IPS-18a (cell line): ENCODE measurements at regions not wholly inside any gene's neighbourhood (a gene's known extent, or its start where the extent isn't known, plus 50 kb on each side); places are given as distances from the start of the nearest gene placed in this dataset.

ENCODE experiments used
- H3K27ac ChIP-seq: one replicate; pipeline ENCODE4 v1.5.1; 2013; ENCODE audit warnings: low read length
- H3K27me3 ChIP-seq: one replicate; pipeline ENCODE4 v1.6.1; 2013; ENCODE audit warnings: mild to moderate bottlenecking, low read length; ENCODE audit not compliant: control insufficient read depth, insufficient read depth
- H3K36me3 ChIP-seq: one replicate; pipeline ENCODE4 v1.6.1; 2013; ENCODE audit warnings: low read depth, low read length; ENCODE audit not compliant: control insufficient read depth
- H3K4me1 ChIP-seq: one replicate; pipeline ENCODE4 v1.6.1; 2013; ENCODE audit warnings: low read depth, low read length; ENCODE audit not compliant: control insufficient read depth
- H3K4me3 ChIP-seq: one replicate; pipeline ENCODE4 v1.5.1; 2013; ENCODE audit warnings: low read length
- H3K9ac ChIP-seq: one replicate; pipeline ENCODE4 v1.6.1; 2013; ENCODE audit warnings: mild to moderate bottlenecking, low read length, moderate library complexity
- H3K9me3 ChIP-seq: one replicate; pipeline ENCODE4 v1.6.1; 2013; ENCODE audit warnings: low read depth, low read length; ENCODE audit not compliant: control insufficient read depth

GRCh38 chrX:82224961-82225360 lies 1023.1 kb downstream of the SH3BGRL start:
- no peaks in the 10 kb centered on the region for H3K27me3 ChIP-seq
- no peak overlapping the region for H3K27ac ChIP-seq
- H3K36me3 ChIP-seq = no peaks in the 10 kb centered on the region
- peaks cover 27% of the 10 kb centered on the region for H3K9me3 ChIP-seq
- H3K4me1 ChIP-seq = no peaks in the 10 kb centered on the region
- H3K9ac ChIP-seq = no peak overlapping the region
- H3K4me3 ChIP-seq = no peak overlapping the region

- no peak overlapping the region for H3K9ac ChIP-seq
- H3K27me3 ChIP-seq = no peaks in the 10 kb centered on the region
- H3K36me3 ChIP-seq = no peaks in the 10 kb centered on the region
- peaks cover 33% of the 10 kb centered on the region for H3K9me3 ChIP-seq
- H3K4me1 ChIP-seq = no peaks in the 10 kb centered on the region
- no peak overlapping the region for H3K27ac ChIP-seq
- no peak overlapping the region for H3K4me3 ChIP-seq
Observed at GRCh38 chrX:82230013-82230412, 1028.1 kb downstream of the SH3BGRL start.

DNA sequence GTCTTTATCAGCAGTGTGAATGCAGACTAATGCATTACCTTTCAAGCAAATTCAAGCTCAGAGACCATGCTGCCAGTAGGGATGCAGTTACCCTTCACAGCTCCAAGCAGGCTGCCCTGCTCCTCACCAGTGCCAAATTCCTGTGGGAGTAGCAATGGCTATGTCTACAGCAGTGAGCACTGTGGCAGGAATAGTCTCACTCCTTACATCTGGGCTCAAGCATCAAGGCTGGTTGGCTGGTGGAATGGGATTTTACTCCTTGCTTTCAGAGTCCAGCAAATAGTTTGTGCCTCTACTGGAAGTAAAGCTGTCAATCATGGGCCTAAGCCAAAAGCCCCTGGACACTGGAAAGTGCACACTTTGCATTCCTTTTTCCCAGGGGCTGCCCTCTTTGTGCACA lies 1030.8 kb downstream of the SH3BGRL start:
- Histone ChIP-seq H3K27ac (no peak overlapping the region), H3K4me3 (no peak overlapping the region), H3K27me3 (no peaks in the 10 kb centered on the region), H3K4me1 (no peaks in the 10 kb centered on the region), H3K9me3 (peaks cover 42% of the 10 kb centered on the region), H3K9ac (no peak overlapping the region), H3K36me3 (no peaks in the 10 kb centered on the region)

GRCh38 chrX:82237328-82237727 lies 1035.4 kb downstream of the SH3BGRL start:
- Histone ChIP-seq H3K27ac (no peak overlapping the region), H3K9ac (no peak overlapping the region), H3K27me3 (no peaks in the 10 kb centered on the region), H3K4me1 (no peaks in the 10 kb centered on the region), H3K36me3 (no peaks in the 10 kb centered on the region), H3K4me3 (no peak overlapping the region), H3K9me3 (peaks cover 57% of the 10 kb centered on the region)
